ENCODE measurements at regions not wholly inside any gene's neighbourhood (a gene's known extent, or its start where the extent isn't known, plus 50 kb on each side); places are given as distances from the start of the nearest gene placed in this dataset.

- Histone ChIP-seq H3K23me2 (ENCODE audit: insufficient read length, low read depth, low read length, poor library complexity, severe bottlenecking) (no peaks in the 10 kb centered on the region), H3K18ac (ENCODE audit: insufficient read length, low read depth, low read length) (no peak overlapping the region), H3K4me2 (ENCODE audit: insufficient read depth, insufficient read length, low read length) (no peak overlapping the region), H3K27me3 (ENCODE audit: insufficient read depth, low read length) (no peaks in the 10 kb centered on the region; the same call in 1 of the 2 replicates), H3K9ac (ENCODE audit: extremely low read depth, insufficient read length, low read length) (no peak overlapping the region), H3K9me3 (ENCODE audit: control insufficient read depth, low read depth, low read length) (no peaks in the 10 kb centered on the region), H3K56ac (ENCODE audit: insufficient read length, low read depth, low read length) (no peak overlapping the region), H3K4me1 (ENCODE audit: insufficient read depth, low read length) (no peaks in the 10 kb centered on the region), H2AK5ac (ENCODE audit: insufficient read length, low read length) (no peak overlapping the region), H3K23ac (ENCODE audit: insufficient read length, low read depth, low read length) (no peak overlapping the region), H3K79me1 (ENCODE audit: insufficient read depth, low read depth, low read length, poor library complexity, severe bottlenecking) (no peaks in the 10 kb centered on the region), H2AFZ (ENCODE audit: low read length) (no peak overlapping the region), H4K8ac (replicated peaks; ENCODE audit: insufficient read length, low read depth, low read length) (no peak overlapping the region), H2BK12ac (ENCODE audit: insufficient read length, low read depth, low read length) (no peak overlapping the region), H2BK20ac (ENCODE audit: low read depth, low read length, poor library complexity, severe bottlenecking) (no peak overlapping the region), H3T11ph (ENCODE audit: low read length) (no peak overlapping the region), H3K27ac (ENCODE audit: insufficient read length, low read depth, low read length) (no peak overlapping the region), H4K5ac (ENCODE audit: insufficient read length, low read depth, low read length) (no peak overlapping the region), H3K79me2 (ENCODE audit: insufficient read depth, low read length) (no peaks in the 10 kb centered on the region), H2BK5ac (ENCODE audit: insufficient read length, low read length) (no peak overlapping the region), H3K4ac (ENCODE audit: low read depth, low read length) (no peak overlapping the region), H4K91ac (ENCODE audit: insufficient read length, low read depth, low read length) (no peak overlapping the region), H2BK120ac (ENCODE audit: low read depth, low read length, poor library complexity, severe bottlenecking) (no peak overlapping the region), H4K20me1 (ENCODE audit: control insufficient read depth, insufficient read depth, insufficient read length) (no peaks in the 10 kb centered on the region), H3K14ac (ENCODE audit: insufficient read depth, low read length) (no peak overlapping the region), H2BK15ac (ENCODE audit: low read depth, low read length) (no peak overlapping the region)
- no peak overlapping the region for H3K4me3 Mint-ChIP-seq
- no CpG with 5 or more reads among the region's 3 CpGs for WGBS (ENCODE audit: extremely low coverage, insufficient read length, low lambda C conversion rate)
- H3K27ac Mint-ChIP-seq: no peak overlapping the region
- no peaks in the 10 kb centered on the region for H3K36me3 Mint-ChIP-seq (ENCODE audit: insufficient read depth in 1 of 3, low read depth in 3 of 3)
- H3K9me3 Mint-ChIP-seq: no peaks in the 10 kb centered on the region
- peaks cover 45% of the 10 kb centered on the region for H3K27me3 Mint-ChIP-seq (ENCODE audit: low read depth)
- TF ChIP-seq, protein P1, sequence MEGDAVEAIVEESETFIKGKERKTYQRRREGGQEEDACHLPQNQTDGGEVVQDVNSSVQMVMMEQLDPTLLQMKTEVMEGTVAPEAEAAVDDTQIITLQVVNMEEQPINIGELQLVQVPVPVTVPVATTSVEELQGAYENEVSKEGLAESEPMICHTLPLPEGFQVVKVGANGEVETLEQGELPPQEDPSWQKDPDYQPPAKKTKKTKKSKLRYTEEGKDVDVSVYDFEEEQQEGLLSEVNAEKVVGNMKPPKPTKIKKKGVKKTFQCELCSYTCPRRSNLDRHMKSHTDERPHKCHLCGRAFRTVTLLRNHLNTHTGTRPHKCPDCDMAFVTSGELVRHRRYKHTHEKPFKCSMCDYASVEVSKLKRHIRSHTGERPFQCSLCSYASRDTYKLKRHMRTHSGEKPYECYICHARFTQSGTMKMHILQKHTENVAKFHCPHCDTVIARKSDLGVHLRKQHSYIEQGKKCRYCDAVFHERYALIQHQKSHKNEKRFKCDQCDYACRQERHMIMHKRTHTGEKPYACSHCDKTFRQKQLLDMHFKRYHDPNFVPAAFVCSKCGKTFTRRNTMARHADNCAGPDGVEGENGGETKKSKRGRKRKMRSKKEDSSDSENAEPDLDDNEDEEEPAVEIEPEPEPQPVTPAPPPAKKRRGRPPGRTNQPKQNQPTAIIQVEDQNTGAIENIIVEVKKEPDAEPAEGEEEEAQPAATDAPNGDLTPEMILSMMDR (conservative IDR thresholded peaks at IDR 0.05): no peak
- no peaks in the 10 kb centered on the region for H3K4me1 Mint-ChIP-seq
- DNase-seq: no peak
These were observed 71.1 kb upstream of the MAPRE2 start for GRCh38 chr18:34970106-34970505.
